ENCODE measurements at regions not wholly inside any gene's neighbourhood (a gene's known extent, or its start where the extent isn't known, plus 50 kb on each side); places are given as distances from the start of the nearest gene placed in this dataset.

- no peaks in the 10 kb centered on the region for H3K9me3 ChIP-seq (replicated peaks in 1 of 3)
- no peak for DNase-seq
- WGBS, 4 donors, result 63 to 82% (median 72%) methylated on average over 4 of the region's 4 CpGs
- H3K4me3 ChIP-seq, result no peak overlapping the region
- no peaks in the 10 kb centered on the region for H3K36me3 ChIP-seq (replicated peaks in 1 of 2)
- H3K27ac ChIP-seq, result no peak overlapping the region
- H3K27me3 ChIP-seq, result peaks cover 47% of the 10 kb centered on the region
- no peaks in the 10 kb centered on the region for H3K4me1 ChIP-seq (replicated peaks in 1 of 2)
- TF ChIP-seq CTCF (IDR thresholded peaks at IDR 0.05), result no peak
- no peak for TF ChIP-seq POLR2A (IDR thresholded peaks at IDR 0.05)
- intact Hi-C loops (cut with DNase I), result no loop called here
These were observed 356.2 kb downstream of the SNAPC1 start for GRCh38 chr14:62118461-62118860.

DNA sequence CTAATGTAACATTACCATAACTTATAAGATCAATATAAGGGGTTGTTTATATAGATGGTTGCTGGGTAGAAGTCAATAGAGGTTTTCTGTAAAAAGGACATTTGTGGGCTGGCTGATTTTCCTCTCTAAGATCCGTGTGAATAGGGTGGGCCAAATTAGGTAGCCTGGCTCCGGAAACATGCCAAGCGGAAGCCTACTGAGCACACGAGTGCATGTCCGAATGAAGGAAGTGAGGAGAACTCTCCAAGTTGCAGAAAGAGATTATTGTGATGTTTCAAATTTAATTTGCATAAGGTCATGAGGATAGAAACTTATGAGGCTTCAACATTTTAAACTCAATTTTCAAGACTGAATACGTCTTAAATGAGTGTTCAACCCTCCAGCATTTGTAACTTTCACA is 356.7 kb downstream of the SNAPC1 start:
- intact Hi-C loops (cut with DNase I), result no loop called here
- H3K4me3 ChIP-seq, result no peak overlapping the region
- H3K4me1 ChIP-seq (replicated peaks in 1 of 2), result no peaks in the 10 kb centered on the region
- no peak overlapping the region for H3K27ac ChIP-seq
- TF ChIP-seq CTCF (IDR thresholded peaks at IDR 0.05), result no peak
- TF ChIP-seq POLR2A (IDR thresholded peaks at IDR 0.05), result no peak
- WGBS, 4 donors, result 61 to 70% (median 67%) methylated on average over 6 of the region's 6 CpGs
- no peaks in the 10 kb centered on the region for H3K9me3 ChIP-seq (replicated peaks in 1 of 3)
- peaks cover 47% of the 10 kb centered on the region for H3K27me3 ChIP-seq
- H3K36me3 ChIP-seq (replicated peaks in 1 of 2), result no peaks in the 10 kb centered on the region
- DNase-seq, result no peak

GRCh38 chr14:62123961-62124360 is 361.7 kb downstream of the SNAPC1 start:
- 56 to 87% (median 72%) methylated on average over 2 of the region's 2 CpGs for WGBS, 4 donors
- Histone ChIP-seq H3K27ac (no peak overlapping the region), H3K4me3 (no peak overlapping the region), H3K4me1 (replicated peaks in 1 of 2) (no peaks in the 10 kb centered on the region), H3K27me3 (peaks cover 31% of the 10 kb centered on the region), H3K36me3 (replicated peaks in 1 of 2) (no peaks in the 10 kb centered on the region), H3K9me3 (replicated peaks in 1 of 3) (no peaks in the 10 kb centered on the region)
- intact Hi-C loops (cut with DNase I), result loop anchor here in 1 of 2 donors (10.0 kb wide), 1 partner anchor 229 kb away; no protein-coding TSS in a partner anchor
- TF ChIP-seq CTCF (IDR thresholded peaks at IDR 0.05) (no peak), POLR2A (IDR thresholded peaks at IDR 0.05) (no peak)
- no peak for DNase-seq

- no peak overlapping the region for H3K27ac ChIP-seq
- TF ChIP-seq POLR2A (IDR thresholded peaks at IDR 0.05) (no peak), CTCF (IDR thresholded peaks at IDR 0.05) (no peak)
- H3K4me1 ChIP-seq (replicated peaks in 1 of 2), result no peaks in the 10 kb centered on the region
- no peak for DNase-seq
- intact Hi-C loops (cut with DNase I), result loop anchor here in 1 of 2 donors (5.0 to 10.0 kb wide), 2 partner anchors 231 to 673 kb away; no protein-coding TSS in a partner anchor
- no peaks in the 10 kb centered on the region for H3K9me3 ChIP-seq (replicated peaks in 1 of 3)
- no peaks in the 10 kb centered on the region for H3K36me3 ChIP-seq (replicated peaks in 1 of 2)
- no peak overlapping the region for H3K4me3 ChIP-seq
- peaks cover 15% of the 10 kb centered on the region for H3K27me3 ChIP-seq
These were observed 363.6 kb downstream of the SNAPC1 start for GRCh38 chr14:62125793-62126192.

Measured in adrenal gland (tissue), 9 donors.